ENCODE measurements at regions not wholly inside any gene's neighbourhood (a gene's known extent, or its start where the extent isn't known, plus 50 kb on each side); places are given as distances from the start of the nearest gene placed in this dataset.

DNA sequence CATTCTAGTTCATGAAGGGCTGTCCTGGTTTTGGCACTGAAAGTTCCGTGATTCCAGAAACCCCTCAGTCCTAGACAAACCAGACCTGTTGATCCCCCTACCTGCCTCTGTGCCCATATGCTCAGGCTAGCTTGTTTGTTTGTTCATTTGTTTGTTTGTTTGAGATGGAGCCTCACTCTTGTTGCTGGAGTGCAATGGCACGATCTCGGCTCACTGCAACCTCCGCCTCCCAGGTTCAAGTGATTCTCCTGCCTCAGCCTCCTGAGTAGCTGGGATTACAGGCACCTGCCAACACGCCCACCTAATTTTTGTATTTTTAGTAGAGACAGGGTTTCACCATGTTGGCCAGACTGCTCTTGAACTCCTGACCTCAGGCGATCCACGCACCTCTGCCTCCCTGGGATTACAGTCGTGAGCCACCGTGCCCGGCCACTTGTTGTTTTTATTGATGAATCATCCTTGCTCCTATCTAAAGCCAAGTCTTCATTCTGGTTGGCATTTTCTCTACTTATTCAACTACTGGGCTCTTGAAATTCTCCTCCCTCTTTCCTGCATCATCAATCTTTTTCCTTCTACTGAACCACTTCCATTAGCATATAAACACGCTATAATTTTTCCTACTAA, 86.3 kb upstream of the BMP2K start:
- Histone ChIP-seq H3K4me1 (ENCODE audit: insufficient read depth, low read length) (no peaks in the 10 kb centered on the region), H2AFZ (ENCODE audit: low read depth, low read length) (no peak overlapping the region), H3K27me3 (ENCODE audit: insufficient read depth, low read length, poor library complexity) (no peaks in the 10 kb centered on the region), H3K9ac (ENCODE audit: low read depth, low read length) (no peak overlapping the region), H3K27ac (ENCODE audit: low read length) (no peak overlapping the region), H3K36me3 (ENCODE audit: insufficient read depth, low read length) (no peaks in the 10 kb centered on the region), H4K20me1 (ENCODE audit: insufficient read depth, low read length) (no peaks in the 10 kb centered on the region), H3K4me3 (ENCODE audit: low read depth in 1 of 2, low read length in 2 of 2) (no peak overlapping the region), H3K9me3 (ENCODE audit: insufficient read depth, low read length, severe bottlenecking) (no peaks in the 10 kb centered on the region), H3K4me2 (ENCODE audit: insufficient read depth, low read length) (no peak overlapping the region), H3K79me2 (ENCODE audit: insufficient read depth, low read length) (no peaks in the 10 kb centered on the region)
- DNase-seq (no peak), ATAC-seq (ENCODE audit: insufficient read depth, low read depth) (no peak)
- TF ChIP-seq, protein P1, sequence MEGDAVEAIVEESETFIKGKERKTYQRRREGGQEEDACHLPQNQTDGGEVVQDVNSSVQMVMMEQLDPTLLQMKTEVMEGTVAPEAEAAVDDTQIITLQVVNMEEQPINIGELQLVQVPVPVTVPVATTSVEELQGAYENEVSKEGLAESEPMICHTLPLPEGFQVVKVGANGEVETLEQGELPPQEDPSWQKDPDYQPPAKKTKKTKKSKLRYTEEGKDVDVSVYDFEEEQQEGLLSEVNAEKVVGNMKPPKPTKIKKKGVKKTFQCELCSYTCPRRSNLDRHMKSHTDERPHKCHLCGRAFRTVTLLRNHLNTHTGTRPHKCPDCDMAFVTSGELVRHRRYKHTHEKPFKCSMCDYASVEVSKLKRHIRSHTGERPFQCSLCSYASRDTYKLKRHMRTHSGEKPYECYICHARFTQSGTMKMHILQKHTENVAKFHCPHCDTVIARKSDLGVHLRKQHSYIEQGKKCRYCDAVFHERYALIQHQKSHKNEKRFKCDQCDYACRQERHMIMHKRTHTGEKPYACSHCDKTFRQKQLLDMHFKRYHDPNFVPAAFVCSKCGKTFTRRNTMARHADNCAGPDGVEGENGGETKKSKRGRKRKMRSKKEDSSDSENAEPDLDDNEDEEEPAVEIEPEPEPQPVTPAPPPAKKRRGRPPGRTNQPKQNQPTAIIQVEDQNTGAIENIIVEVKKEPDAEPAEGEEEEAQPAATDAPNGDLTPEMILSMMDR (IDR thresholded peaks at IDR 0.05; ENCODE audit: borderline replicate concordance, extremely low read depth, low read length, poor library complexity, severe bottlenecking) = no peak
- TF ChIP-seq EZH2 (IDR thresholded peaks at IDR 0.05; ENCODE audit: borderline replicate concordance, low read depth, low read length, severe bottlenecking) = no peak

DNA sequence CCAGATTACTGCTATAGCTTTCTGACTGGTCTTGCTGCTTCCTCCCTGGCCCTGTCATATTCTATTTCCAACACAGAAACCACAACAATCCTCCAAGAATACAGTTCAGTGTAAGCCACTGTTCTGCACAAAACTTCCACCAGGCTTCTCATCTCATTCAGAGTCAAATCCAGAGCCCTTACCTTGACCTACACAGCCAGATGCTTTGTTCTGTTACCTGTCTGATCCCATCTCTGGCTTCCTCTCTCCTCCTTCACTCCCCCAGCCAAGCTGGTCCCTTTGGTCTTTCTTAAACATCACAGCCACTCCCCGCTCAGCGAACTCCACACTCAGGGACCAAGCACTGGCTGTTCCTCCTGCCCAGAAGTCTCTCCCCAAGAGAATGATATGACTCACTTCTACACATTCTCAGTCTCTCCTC, 84.8 kb upstream of the BMP2K start:
- H4K20me1 ChIP-seq (ENCODE audit: insufficient read depth, low read length) = no peaks in the 10 kb centered on the region
- TF ChIP-seq EZH2 (IDR thresholded peaks at IDR 0.05; ENCODE audit: borderline replicate concordance, low read depth, low read length, severe bottlenecking) = no peak
- TF ChIP-seq, protein P1 (IDR thresholded peaks at IDR 0.05; ENCODE audit: borderline replicate concordance, extremely low read depth, low read length, poor library complexity, severe bottlenecking) = no peak
- H3K4me3 ChIP-seq (ENCODE audit: low read depth in 1 of 2, low read length in 2 of 2) = no peak overlapping the region
- no peaks in the 10 kb centered on the region for H3K27me3 ChIP-seq (ENCODE audit: insufficient read depth, low read length, poor library complexity)
- H3K36me3 ChIP-seq (ENCODE audit: insufficient read depth, low read length) = no peaks in the 10 kb centered on the region
- no peak overlapping the region for H3K4me2 ChIP-seq (ENCODE audit: insufficient read depth, low read length)
- H3K4me1 ChIP-seq (ENCODE audit: insufficient read depth, low read length) = no peaks in the 10 kb centered on the region
- peak; percentile 50; the same call in 1 of the 3 replicates for ATAC-seq (ENCODE audit: insufficient read depth, low read depth)
- no peaks in the 10 kb centered on the region for H3K79me2 ChIP-seq (ENCODE audit: insufficient read depth, low read length)
- no peaks in the 10 kb centered on the region for H3K9me3 ChIP-seq (ENCODE audit: insufficient read depth, low read length, severe bottlenecking)
- no peak for DNase-seq
- H3K27ac ChIP-seq (ENCODE audit: low read length) = no peak overlapping the region
- no peak overlapping the region for H3K9ac ChIP-seq (ENCODE audit: low read depth, low read length)
- no peak overlapping the region for H2AFZ ChIP-seq (ENCODE audit: low read depth, low read length)

DNA sequence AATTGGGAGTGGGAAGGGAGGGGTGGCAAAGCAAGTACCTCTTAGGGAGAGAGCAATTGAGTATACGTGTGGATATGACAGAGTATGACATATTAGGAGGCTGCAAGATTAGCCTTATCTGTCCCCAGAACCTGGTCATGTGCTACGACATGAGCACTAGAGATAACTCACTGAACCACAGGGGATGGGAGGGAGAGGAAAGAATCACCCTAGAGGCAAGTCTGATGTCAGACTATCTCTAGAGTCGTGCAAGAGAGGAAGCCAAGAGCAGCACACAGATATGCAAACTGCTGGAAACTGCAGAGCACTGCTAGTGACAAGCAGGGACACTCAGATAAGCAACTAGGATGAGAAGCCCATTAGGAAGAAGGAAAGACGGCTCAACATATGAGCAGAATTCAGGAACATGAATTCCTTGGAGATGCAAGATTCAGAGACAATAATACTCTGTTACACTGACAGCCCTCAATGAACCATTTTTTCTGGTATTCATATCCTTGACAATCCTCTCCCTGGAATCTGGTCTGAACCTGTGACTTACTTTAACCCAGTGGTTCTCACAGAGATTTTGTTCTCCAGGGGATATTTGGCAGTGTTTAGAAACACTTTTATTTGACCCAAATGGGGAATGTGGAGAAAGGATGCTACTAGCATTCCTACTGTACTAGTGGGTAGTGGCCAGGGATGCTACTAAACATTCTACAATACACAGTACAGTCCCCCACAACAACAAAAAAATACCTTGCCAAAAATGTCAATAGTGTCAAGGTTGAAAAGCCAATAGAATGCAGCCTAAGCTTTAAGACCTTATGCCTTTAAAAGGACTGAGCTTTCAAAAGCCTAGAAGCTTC, 84.0 kb upstream of the BMP2K start:
- Histone ChIP-seq H3K27ac (ENCODE audit: low read length) (no peak overlapping the region), H3K27me3 (ENCODE audit: insufficient read depth, low read length, poor library complexity) (no peaks in the 10 kb centered on the region), H3K4me1 (ENCODE audit: insufficient read depth, low read length) (no peaks in the 10 kb centered on the region), H3K79me2 (ENCODE audit: insufficient read depth, low read length) (no peaks in the 10 kb centered on the region), H3K4me2 (ENCODE audit: insufficient read depth, low read length) (no peak overlapping the region), H3K36me3 (ENCODE audit: insufficient read depth, low read length) (no peaks in the 10 kb centered on the region), H3K4me3 (ENCODE audit: low read depth in 1 of 2, low read length in 2 of 2) (no peak overlapping the region), H3K9ac (ENCODE audit: low read depth, low read length) (no peak overlapping the region), H3K9me3 (ENCODE audit: insufficient read depth, low read length, severe bottlenecking) (no peaks in the 10 kb centered on the region), H2AFZ (ENCODE audit: low read depth, low read length) (no peak overlapping the region), H4K20me1 (ENCODE audit: insufficient read depth, low read length) (no peaks in the 10 kb centered on the region)
- TF ChIP-seq, protein P1 (IDR thresholded peaks at IDR 0.05; ENCODE audit: borderline replicate concordance, extremely low read depth, low read length, poor library complexity, severe bottlenecking) = no peak
- no peak for TF ChIP-seq EZH2 (IDR thresholded peaks at IDR 0.05; ENCODE audit: borderline replicate concordance, low read depth, low read length, severe bottlenecking)
- ATAC-seq (ENCODE audit: insufficient read depth, low read depth) = 0 out of 3 replicates have a peak, but pooled peaks have one; percentile 33
- DNase-seq = no peak

Data from DND-41 (cell line).